ENCODE measurements at regions not wholly inside any gene's neighbourhood (a gene's known extent, or its start where the extent isn't known, plus 50 kb on each side); places are given as distances from the start of the nearest gene placed in this dataset.
"Not testable (repeated sequence)": the region's sequence is repeated elsewhere in the genome, so short reads cannot be mapped to it uniquely, and the experiment has no call there.

GRCh38 chr18:42474577-42474976 lies 519.5 kb downstream of the PIK3C3 start:
- DNase-seq (ENCODE audit: low read depth): no peak

- no peak for DNase-seq (ENCODE audit: low read depth)
Measured at GRCh38 chr18:42475157-42475556, 520.1 kb downstream of the PIK3C3 start.

- DNase-seq (ENCODE audit: low read depth): no peak
Measured at GRCh38 chr18:42477267-42477666, 522.2 kb downstream of the PIK3C3 start.

GRCh38 chr18:42480441-42480840 lies 525.4 kb downstream of the PIK3C3 start:
- DNase-seq (ENCODE audit: low read depth): no peak

- DNase-seq (ENCODE audit: low read depth): no peak
Measured at GRCh38 chr18:42484648-42485047, 529.6 kb downstream of the PIK3C3 start.

GRCh38 chr18:42486271-42486670 lies 531.2 kb downstream of the PIK3C3 start:
- no peak for DNase-seq (ENCODE audit: low read depth)

- DNase-seq (ENCODE audit: low read depth): no peak
Measured at GRCh38 chr18:42508683-42509296, 553.8 kb downstream of the PIK3C3 start.

- DNase-seq (ENCODE audit: low read depth): no peak
Measured at GRCh38 chr18:42509750-42510415, 554.8 kb downstream of the PIK3C3 start.

GRCh38 chr18:42510540-42510939 lies 555.5 kb downstream of the PIK3C3 start:
- no peak for DNase-seq (ENCODE audit: low read depth)

GRCh38 chr18:42513441-42513840 lies 558.4 kb downstream of the PIK3C3 start:
- DNase-seq (ENCODE audit: low read depth): no peak

- DNase-seq (ENCODE audit: low read depth): no peak
Measured at GRCh38 chr18:42514512-42514911, 559.5 kb downstream of the PIK3C3 start.

- DNase-seq (ENCODE audit: low read depth): no peak
Measured at GRCh38 chr18:42517896-42518295, 562.9 kb downstream of the PIK3C3 start.

GRCh38 chr18:42518331-42518730 lies 563.3 kb downstream of the PIK3C3 start:
- DNase-seq (ENCODE audit: low read depth): not testable (repeated sequence)

GRCh38 chr18:42520138-42520537 lies 565.1 kb downstream of the PIK3C3 start:
- DNase-seq (ENCODE audit: low read depth): no peak

- no peak for DNase-seq (ENCODE audit: low read depth)
Measured at GRCh38 chr18:42525905-42526304, 570.9 kb downstream of the PIK3C3 start.

GRCh38 chr18:42527766-42528165 lies 572.7 kb downstream of the PIK3C3 start:
- no peak for DNase-seq (ENCODE audit: low read depth)

GRCh38 chr18:42530276-42530675 lies 575.2 kb downstream of the PIK3C3 start:
- DNase-seq (ENCODE audit: low read depth): no peak

- no peak for DNase-seq (ENCODE audit: low read depth)
Measured at GRCh38 chr18:42532119-42532518, 577.1 kb downstream of the PIK3C3 start.

GRCh38 chr18:42533009-42533575 lies 578.1 kb downstream of the PIK3C3 start:
- DNase-seq (ENCODE audit: low read depth): no peak

- no peak for DNase-seq (ENCODE audit: low read depth)
Measured at GRCh38 chr18:42533616-42534015, 578.6 kb downstream of the PIK3C3 start.

GRCh38 chr18:42534313-42534712 lies 579.3 kb downstream of the PIK3C3 start:
- no peak for DNase-seq (ENCODE audit: low read depth)

- no peak for DNase-seq (ENCODE audit: low read depth)
Measured at GRCh38 chr18:42536442-42536841, 579.0 kb downstream of the RIT2 start.

GRCh38 chr18:42537291-42537690 lies 578.2 kb downstream of the RIT2 start:
- no peak for DNase-seq (ENCODE audit: low read depth)

GRCh38 chr18:42544901-42545300 lies 570.6 kb downstream of the RIT2 start:
- no peak for DNase-seq (ENCODE audit: low read depth)

All from fibroblast of the conjunctiva (primary cell).